RWPE2 (cell line): ENCODE measurements at regions not wholly inside any gene's neighbourhood (a gene's known extent, or its start where the extent isn't known, plus 50 kb on each side); places are given as distances from the start of the nearest gene placed in this dataset.

ENCODE experiments used
- ATAC-seq: fragments of 200-7000 bp; cut with Tn5 transposase; 3 replicates; pipeline ENCODE4 v1.9.1; 2021; ENCODE audit warnings: low read depth
- DNase-seq: peaks from one replicate; pipeline ENCODE4 v3.0.0-alpha.2; 2020; ENCODE audit warnings: low spot score
- H3K27ac ChIP-seq: fragments of 450-650 bp; 2 replicates; pipeline ENCODE4 v1.5.1; 2017; ENCODE audit warnings: mild to moderate bottlenecking; ENCODE audit not compliant: poor library complexity, severe bottlenecking
- H3K27me3 ChIP-seq: fragments of 250-450 bp; sonication (Bioruptor Pico); 2 replicates; pipeline ENCODE4 v1.5.1; 2021; ENCODE audit warnings: mild to moderate bottlenecking, moderate library complexity; ENCODE audit not compliant: insufficient read depth, poor library complexity, severe bottlenecking
- H3K36me3 ChIP-seq: fragments of 250-450 bp; sonication (Bioruptor Pico); 2 replicates; pipeline ENCODE4 v1.5.1; 2020; ENCODE audit warnings: low read depth, mild to moderate bottlenecking, moderate library complexity
- H3K4me1 ChIP-seq: fragments of 250-450 bp; sonication (Bioruptor Pico); 2 replicates; pipeline ENCODE4 v1.5.1; 2021; ENCODE audit warnings: mild to moderate bottlenecking, moderate library complexity; ENCODE audit not compliant: insufficient read depth, poor library complexity, severe bottlenecking
- H3K4me3 ChIP-seq: fragments of 250-450 bp; sonication (Bioruptor Pico); 2 replicates; pipeline ENCODE4 v1.5.1; 2021; ENCODE audit warnings: mild to moderate bottlenecking, moderate library complexity; ENCODE audit not compliant: severe bottlenecking
- H3K9me3 ChIP-seq: fragments of 250-450 bp; sonication (Bioruptor Pico); 2 replicates; pipeline ENCODE4 v1.5.1; 2021; ENCODE audit warnings: mild to moderate bottlenecking, moderate library complexity; ENCODE audit not compliant: severe bottlenecking
- TF ChIP-seq, protein P1 (sequence below): fragments of 450-650 bp; IDR thresholded peaks from one replicate; pipeline ENCODE4 v1.5.1; 2017; ENCODE audit warnings: mild to moderate bottlenecking, moderate library complexity; ENCODE audit not compliant: poor library complexity, severe bottlenecking

DNA sequence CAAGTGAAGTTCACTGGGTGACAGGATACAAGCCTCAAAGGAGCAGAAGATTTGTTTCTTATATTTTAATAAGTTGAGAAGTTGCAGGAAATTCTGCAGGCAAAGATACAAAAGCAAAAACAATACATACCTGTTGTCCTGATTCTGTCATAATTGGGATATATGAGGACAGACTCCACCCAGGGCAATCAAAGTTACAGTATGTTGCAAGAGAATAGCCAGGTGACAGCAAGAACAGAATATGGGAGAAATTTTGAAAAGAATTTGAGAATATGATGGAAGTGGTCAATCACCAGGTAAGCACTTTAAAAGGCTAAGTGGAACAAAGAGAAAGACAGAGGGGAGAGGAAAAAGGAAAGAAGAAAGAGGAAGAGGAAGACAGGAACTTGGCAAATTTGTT, 607.6 kb upstream of the ADGRL4 start:
- ATAC-seq (no peak), DNase-seq (no peak)
- H3K36me3 ChIP-seq, result no peaks in the 10 kb centered on the region
- H3K4me3 ChIP-seq, result no peak overlapping the region
- TF ChIP-seq, protein P1, sequence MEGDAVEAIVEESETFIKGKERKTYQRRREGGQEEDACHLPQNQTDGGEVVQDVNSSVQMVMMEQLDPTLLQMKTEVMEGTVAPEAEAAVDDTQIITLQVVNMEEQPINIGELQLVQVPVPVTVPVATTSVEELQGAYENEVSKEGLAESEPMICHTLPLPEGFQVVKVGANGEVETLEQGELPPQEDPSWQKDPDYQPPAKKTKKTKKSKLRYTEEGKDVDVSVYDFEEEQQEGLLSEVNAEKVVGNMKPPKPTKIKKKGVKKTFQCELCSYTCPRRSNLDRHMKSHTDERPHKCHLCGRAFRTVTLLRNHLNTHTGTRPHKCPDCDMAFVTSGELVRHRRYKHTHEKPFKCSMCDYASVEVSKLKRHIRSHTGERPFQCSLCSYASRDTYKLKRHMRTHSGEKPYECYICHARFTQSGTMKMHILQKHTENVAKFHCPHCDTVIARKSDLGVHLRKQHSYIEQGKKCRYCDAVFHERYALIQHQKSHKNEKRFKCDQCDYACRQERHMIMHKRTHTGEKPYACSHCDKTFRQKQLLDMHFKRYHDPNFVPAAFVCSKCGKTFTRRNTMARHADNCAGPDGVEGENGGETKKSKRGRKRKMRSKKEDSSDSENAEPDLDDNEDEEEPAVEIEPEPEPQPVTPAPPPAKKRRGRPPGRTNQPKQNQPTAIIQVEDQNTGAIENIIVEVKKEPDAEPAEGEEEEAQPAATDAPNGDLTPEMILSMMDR, result no peak
- H3K9me3 ChIP-seq, result no peaks in the 10 kb centered on the region
- H3K27ac ChIP-seq, result no peak overlapping the region
- no peaks in the 10 kb centered on the region for H3K27me3 ChIP-seq
- no peaks in the 10 kb centered on the region for H3K4me1 ChIP-seq

DNA sequence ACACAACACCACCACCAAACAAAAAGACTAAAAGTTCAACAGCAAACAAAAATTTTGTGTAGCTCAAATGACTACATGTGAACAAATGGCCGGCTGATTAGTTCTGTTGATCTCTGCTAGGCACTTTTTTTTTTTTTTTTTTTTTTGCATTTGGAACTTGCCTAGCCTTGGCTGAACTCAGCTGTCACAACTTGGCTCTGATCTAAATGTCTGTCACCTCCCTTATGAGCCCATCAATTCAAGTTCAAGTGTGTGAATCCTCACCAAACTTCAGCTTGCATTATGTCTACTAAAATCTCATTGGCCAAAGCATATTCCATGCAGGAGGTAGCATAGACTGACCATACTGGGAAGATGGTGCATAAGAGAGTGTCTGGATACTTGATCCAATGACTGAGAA, 606.5 kb upstream of the ADGRL4 start:
- DNase-seq (no peak), ATAC-seq (no peak)
- Histone ChIP-seq H3K9me3 (no peaks in the 10 kb centered on the region), H3K4me3 (no peak overlapping the region), H3K27me3 (no peaks in the 10 kb centered on the region), H3K36me3 (no peaks in the 10 kb centered on the region), H3K4me1 (no peaks in the 10 kb centered on the region), H3K27ac (no peak overlapping the region)
- TF ChIP-seq, protein P1, result no peak

DNA sequence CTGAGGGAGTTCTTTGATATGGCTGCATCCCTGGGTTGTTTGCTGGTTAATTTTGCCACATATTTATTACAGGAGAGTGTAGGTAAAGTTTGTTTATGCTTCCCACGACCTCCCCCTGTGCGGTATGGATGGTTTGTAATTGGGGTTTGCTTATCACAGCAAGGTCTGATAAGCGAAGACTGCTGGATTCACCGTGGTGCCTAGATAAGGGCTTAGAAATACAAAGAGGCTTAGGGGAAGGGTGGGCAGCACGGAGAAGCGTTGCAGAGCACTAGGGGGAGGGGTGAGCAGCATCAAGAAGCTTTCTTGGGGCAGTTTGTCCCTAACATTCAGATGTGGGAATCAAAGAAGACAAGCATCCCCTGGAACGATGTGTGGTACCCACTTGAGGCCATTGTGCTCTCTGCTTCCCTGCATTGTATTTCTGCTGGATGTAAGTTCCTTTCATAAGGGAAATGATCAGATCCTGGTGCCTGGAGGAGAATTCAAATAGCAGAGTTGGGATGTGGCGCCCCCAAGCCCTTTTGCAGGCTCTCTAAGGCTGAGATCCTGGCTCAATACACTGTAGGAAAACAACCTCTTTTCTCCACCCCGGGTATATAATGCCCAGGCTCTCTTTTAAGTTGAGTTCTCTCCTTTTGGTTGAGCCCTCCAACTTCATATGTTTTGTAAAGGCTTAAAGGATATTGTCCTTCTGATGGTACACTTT, 598.1 kb upstream of the ADGRL4 start:
- Histone ChIP-seq H3K36me3 (no peaks in the 10 kb centered on the region), H3K4me3 (no peak overlapping the region), H3K9me3 (no peaks in the 10 kb centered on the region), H3K4me1 (no peaks in the 10 kb centered on the region), H3K27me3 (no peaks in the 10 kb centered on the region), H3K27ac (no peak overlapping the region)
- DNase-seq (no peak), ATAC-seq (no peak)
- TF ChIP-seq, protein P1, result no peak

DNA sequence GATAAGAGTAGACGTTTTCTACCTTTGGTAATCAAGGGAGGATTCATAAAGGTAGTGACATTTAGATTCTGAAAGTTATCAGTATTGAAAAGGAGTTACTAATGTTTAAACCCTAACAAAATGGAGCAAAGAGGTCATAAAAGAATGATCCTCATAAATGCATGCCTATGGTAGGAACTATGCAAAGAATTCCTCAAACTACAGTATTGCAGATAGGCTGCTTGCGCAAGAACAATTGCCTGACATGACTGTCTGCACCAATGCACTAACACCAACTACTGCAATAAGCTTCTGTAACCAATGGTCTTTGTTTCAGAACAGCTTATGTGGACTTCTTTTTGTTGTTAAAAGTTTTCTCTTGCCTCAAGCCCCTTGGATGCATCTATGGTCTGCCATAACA, 597.3 kb upstream of the ADGRL4 start:
- H3K4me3 ChIP-seq, result no peak overlapping the region
- no peaks in the 10 kb centered on the region for H3K9me3 ChIP-seq
- ATAC-seq (no peak), DNase-seq (no peak)
- TF ChIP-seq, protein P1, result no peak
- no peaks in the 10 kb centered on the region for H3K36me3 ChIP-seq
- H3K27me3 ChIP-seq, result no peaks in the 10 kb centered on the region
- H3K4me1 ChIP-seq, result no peaks in the 10 kb centered on the region
- no peak overlapping the region for H3K27ac ChIP-seq

DNA sequence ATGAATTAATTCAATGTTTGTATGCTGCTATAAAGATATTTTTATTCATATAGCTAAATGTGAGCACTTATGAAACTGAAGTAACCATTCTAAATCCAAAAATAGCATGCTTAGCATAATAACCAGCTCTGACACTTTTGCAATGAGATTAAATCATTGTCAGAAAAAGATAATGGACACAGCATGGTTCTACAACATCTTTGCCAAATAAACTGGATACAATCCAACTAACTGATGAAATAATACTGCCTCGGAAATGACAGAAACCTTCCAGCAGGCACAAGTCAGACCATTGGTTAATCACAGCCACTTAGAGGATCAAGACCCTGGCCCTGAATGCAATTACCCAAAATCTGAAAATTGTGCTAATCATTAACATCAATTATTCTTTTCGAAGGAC, 592.7 kb upstream of the ADGRL4 start:
- Histone ChIP-seq H3K27me3 (no peaks in the 10 kb centered on the region), H3K9me3 (no peaks in the 10 kb centered on the region), H3K4me1 (no peaks in the 10 kb centered on the region), H3K4me3 (no peak overlapping the region), H3K27ac (no peak overlapping the region), H3K36me3 (no peaks in the 10 kb centered on the region)
- TF ChIP-seq, protein P1, result no peak
- no peak for ATAC-seq
- no peak for DNase-seq
